GM12878 (cell line): ENCODE measurements at regions not wholly inside any gene's neighbourhood (a gene's known extent, or its start where the extent isn't known, plus 50 kb on each side); places are given as distances from the start of the nearest gene placed in this dataset.

ENCODE experiments used
- ATF3 ChIP-seq: IDR thresholded peaks from 2 replicates; pipeline ENCODE4 v1.6.1; 2011; ENCODE audit warnings: low read depth, mild to moderate bottlenecking, low read length, moderate library complexity, borderline replicate concordance; ENCODE audit errors: extremely low read depth
- RAD21 ChIP-seq: IDR thresholded peaks from 2 replicates; pipeline ENCODE4 v1.6.1; 2011; ENCODE audit warnings: mild to moderate bottlenecking, low read depth, low read length, moderate library complexity; ENCODE audit not compliant: insufficient read depth
- RB1 ChIP-seq: fragments of 450-650 bp; formaldehyde crosslinking; IDR thresholded peaks from 2 replicates; pipeline ENCODE4 v1.6.1; 2017; ENCODE audit warnings: mild to moderate bottlenecking, borderline replicate concordance
- RCOR1 ChIP-seq: conservative IDR thresholded peaks from 2 replicates; pipeline ENCODE4 v1.6.1; 2012; ENCODE audit warnings: low read depth, low read length, improper control_type of control experiment
- STAT1 ChIP-seq: fragments of 450-650 bp; conservative IDR thresholded peaks from 2 replicates; pipeline ENCODE4 v1.6.1; 2014; ENCODE audit warnings: antibody characterized with exemption, mild to moderate bottlenecking
- TBL1XR1 ChIP-seq: IDR thresholded peaks from 2 replicates; pipeline ENCODE4 v1.6.1; 2012; ENCODE audit warnings: low read depth, low read length, improper control_type of control experiment
- USF1 ChIP-seq: IDR thresholded peaks from 2 replicates; pipeline ENCODE4 v1.6.1; 2011; ENCODE audit warnings: borderline replicate concordance, low read depth, mild to moderate bottlenecking, moderate library complexity, mixed read lengths, low read length; ENCODE audit not compliant: insufficient read depth; ENCODE audit errors: extremely low read length
- ZBTB11 ChIP-seq: fragments of 450-650 bp; formaldehyde crosslinking; IDR thresholded peaks from 2 replicates; pipeline ENCODE4 v1.5.0; 2022; ENCODE audit warnings: mild to moderate bottlenecking, missing genetic modification characterization

DNA sequence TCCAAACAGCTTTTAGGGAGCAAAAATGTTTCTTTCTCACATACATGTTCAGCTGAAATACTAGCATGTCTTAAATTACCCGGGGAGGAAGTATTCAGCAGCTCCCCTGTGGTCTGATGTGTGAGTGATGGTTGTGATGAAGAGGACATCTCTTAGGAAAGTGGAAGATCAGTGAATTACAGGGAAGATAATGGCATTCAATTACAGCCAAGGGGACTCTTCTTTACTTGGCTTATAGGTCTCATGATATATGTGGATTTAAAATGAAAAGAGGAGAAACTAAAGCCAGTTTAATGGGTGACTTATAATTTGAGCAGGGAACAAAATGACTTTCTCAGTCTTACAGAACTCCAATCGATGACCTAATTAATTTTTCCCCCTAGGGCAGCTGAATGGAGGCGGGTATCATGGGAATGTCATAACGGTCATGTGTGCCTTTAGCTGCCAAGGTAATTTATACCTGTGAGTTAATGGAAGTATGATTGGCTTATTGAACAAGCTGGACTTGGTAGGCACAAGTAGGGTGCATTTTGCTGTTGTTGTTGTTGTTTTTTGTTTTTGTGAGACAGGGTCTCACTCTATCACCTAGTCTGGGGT lies 198.8 kb downstream of the HIPK3 start (continued):
- TF ChIP-seq ATF3 (no peak), RB1 (no peak), STAT1 (no peak), RAD21 (no peak), TBL1XR1 (no peak), ZBTB11 (CRISPR knock-in tag) (no peak), USF1 (no peak), RCOR1 (no peak)
